ENCODE measurements at regions not wholly inside any gene's neighbourhood (a gene's known extent, or its start where the extent isn't known, plus 50 kb on each side); places are given as distances from the start of the nearest gene placed in this dataset.
"Not testable (repeated sequence)": the region's sequence is repeated elsewhere in the genome, so short reads cannot be mapped to it uniquely, and the experiment has no call there.

GRCh38 chr18:1133541-1133940 lies 228.9 kb downstream of the ADCYAP1 start:
- no peak for DNase-seq (ENCODE audit: low read depth)

DNA sequence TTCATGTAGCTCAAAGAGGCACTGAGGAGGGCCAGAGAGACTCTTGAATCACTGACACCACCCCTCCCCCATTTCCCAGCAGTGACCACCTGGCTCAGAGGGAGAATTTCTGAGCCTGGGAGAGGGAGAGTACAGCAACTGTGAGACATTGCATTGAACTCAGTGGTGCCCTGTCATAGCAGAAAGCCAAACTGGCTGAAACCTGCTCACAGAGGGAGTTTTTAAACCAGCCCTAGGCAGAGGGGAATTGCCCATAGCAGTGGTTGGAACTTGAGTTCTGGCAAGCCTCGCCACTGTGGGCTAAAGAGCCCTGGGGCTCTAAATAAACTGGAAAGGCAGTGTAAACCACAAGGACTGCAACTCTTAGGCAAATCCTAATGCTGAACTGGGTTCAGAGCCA lies 243.1 kb downstream of the ADCYAP1 start:
- DNase-seq (ENCODE audit: low read depth) = no peak

GRCh38 chr18:1149709-1150108 lies 245.0 kb downstream of the ADCYAP1 start:
- no peak for DNase-seq (ENCODE audit: low read depth)

GRCh38 chr18:1150344-1150743 lies 245.7 kb downstream of the ADCYAP1 start:
- no peak for DNase-seq (ENCODE audit: low read depth)

GRCh38 chr18:1152958-1153357 lies 248.3 kb downstream of the ADCYAP1 start:
- DNase-seq (ENCODE audit: low read depth) = not testable (repeated sequence)

- DNase-seq (ENCODE audit: low read depth) = no peak
These were observed 268.9 kb downstream of the ADCYAP1 start for GRCh38 chr18:1173593-1173992.

GRCh38 chr18:1177232-1177631 lies 272.6 kb downstream of the ADCYAP1 start:
- DNase-seq (ENCODE audit: low read depth) = no peak

DNA sequence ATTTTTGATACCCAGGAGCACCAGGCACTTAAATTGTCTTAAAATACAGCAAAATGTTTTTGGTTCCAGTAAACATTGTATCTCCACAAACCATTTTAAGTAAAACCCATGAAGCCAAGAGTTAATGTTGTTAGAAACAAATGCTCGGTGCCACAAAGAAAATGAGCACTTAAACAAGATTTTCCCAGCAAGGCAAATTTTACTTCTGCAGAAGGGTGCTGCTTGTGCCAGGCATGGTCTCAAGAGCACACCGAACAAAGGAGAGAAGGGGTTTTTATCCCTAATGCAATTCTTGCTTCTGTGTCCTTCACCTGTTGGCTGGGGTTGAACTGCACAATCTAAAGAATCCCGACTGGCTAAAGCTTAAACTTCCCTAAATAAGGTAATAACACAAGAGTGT lies 286.7 kb downstream of the ADCYAP1 start:
- no peak for DNase-seq (ENCODE audit: low read depth)

DNA sequence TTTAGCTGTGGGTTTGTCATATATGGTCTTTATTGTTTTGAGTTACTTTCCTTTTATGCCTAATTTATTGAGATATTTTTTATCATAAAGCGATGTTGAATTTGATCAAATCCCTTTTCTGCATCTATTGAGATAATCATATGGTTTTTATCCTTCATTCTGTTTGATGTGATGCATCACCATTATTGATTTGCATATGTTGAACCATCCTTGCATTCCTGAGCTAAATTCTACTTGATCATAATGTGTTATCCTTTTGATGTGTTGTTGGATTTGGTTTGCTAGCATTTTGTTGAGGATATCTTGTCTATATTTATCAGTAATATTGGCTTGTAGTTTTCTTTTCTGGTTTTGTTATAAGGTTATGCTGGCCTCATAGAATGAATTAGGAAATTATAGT lies 308.5 kb downstream of the ADCYAP1 start:
- no peak for DNase-seq (ENCODE audit: low read depth)

GRCh38 chr18:1222880-1223279 lies 318.2 kb downstream of the ADCYAP1 start:
- DNase-seq (ENCODE audit: low read depth) = no peak

- DNase-seq (ENCODE audit: low read depth) = no peak
These were observed 322.4 kb downstream of the ADCYAP1 start for GRCh38 chr18:1227025-1227424.

GRCh38 chr18:1229634-1230033 lies 325.0 kb downstream of the ADCYAP1 start:
- DNase-seq (ENCODE audit: low read depth) = no peak

DNA sequence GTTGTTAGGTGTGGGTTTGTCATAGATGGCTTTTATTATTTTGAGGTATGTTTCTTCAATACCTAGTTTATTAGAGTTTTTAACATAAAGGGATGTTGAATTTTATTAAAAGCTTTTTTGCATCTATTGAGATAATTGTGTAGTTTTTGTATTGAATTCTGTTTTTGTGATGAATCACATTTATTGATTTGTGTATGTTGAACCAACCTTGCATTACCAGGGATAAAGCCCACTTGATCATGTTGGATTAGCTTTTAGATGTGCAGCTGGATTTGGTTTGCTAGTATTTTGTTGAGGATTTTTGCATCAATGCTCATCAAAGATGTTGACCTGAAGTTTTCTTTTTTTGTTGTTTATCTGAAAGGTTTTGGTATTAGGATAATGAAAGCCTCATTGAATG lies 328.2 kb downstream of the ADCYAP1 start:
- no peak for DNase-seq (ENCODE audit: low read depth)

GRCh38 chr18:1240701-1241100 lies 336.0 kb downstream of the ADCYAP1 start:
- DNase-seq (ENCODE audit: low read depth) = no peak

- no peak for DNase-seq (ENCODE audit: low read depth)
These were observed 339.9 kb downstream of the ADCYAP1 start for GRCh38 chr18:1244397-1245122.

DNA sequence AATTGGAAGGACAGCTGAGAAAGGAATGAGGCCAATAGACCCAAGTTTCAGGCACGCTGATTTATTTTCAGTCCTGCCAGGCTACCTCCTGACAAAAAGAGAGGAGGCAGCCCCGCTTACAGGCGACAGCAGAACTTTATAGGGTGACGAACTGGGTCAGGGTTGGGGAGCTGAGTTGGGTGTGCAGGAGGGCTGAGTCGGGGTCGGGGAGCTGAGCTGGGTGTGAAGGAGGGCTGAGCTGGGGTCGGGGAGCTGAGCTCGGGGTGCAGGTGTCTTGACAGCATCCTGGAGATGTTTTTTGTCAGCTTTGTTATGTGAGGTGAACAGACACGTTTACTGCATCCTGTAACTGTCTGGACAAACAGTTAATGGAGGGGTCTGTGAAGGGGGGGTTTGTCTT lies 342.2 kb downstream of the ADCYAP1 start:
- no peak for DNase-seq (ENCODE audit: low read depth)

DNA sequence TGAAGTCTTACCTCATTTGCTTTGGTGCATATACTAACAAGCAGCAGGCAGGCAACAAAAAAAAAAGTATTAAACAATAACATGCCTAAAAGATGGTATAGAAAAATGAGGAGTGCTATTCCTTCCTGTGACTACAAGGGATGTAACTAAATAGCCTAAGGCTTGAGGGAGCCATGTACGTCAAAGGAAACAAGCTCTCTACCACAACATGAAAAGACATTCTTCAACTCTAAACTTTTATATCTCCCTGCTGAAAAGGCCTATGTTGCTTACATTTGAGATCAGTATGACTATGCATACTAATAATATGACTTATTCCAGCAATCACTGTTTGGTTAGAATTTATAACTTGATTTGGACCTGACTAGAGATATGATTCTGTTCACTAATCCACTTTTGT lies 347.9 kb downstream of the ADCYAP1 start:
- DNase-seq (ENCODE audit: low read depth) = no peak

DNA sequence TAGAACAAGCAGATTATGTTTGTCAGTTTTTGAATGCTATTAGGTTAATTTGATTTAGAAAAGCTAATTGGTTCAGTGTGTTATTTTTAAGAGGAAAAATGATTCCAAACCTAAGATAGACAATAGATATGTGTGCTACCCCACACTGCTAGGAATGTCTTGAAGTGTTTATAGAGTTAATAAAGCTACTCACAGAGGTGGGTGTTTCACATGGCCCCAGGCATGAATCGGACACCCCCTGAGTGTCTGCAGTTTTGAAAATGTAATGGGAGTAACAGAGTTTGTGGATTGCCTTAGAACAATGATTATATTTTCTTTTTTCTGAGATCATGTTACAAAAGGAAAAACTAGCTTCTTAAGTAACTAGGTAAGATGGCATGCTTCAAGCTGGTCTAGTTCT lies 348.3 kb downstream of the ADCYAP1 start:
- DNase-seq (ENCODE audit: low read depth) = no peak

DNA sequence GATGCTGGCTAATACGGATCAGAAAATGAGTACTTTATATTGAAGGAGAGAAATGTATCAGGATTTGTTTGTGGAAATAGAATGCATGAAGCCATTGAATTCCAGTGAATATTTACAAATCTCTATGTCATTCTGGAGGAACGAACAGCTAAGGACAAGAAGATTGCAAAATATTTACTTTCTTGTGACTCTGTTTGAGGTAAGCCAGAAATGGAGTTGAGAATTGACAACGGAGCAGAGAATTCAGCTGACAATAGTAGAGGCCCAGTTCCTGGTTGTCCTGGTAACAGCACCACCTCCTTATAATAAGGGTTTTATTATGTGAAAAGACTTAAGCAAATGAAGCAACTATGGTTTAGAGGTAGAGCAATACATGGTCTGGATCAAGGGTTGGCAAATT lies 349.2 kb downstream of the ADCYAP1 start:
- no peak for DNase-seq (ENCODE audit: low read depth)

- DNase-seq (ENCODE audit: low read depth) = no peak
These were observed 356.4 kb downstream of the ADCYAP1 start for GRCh38 chr18:1261054-1261453.

- no peak for DNase-seq (ENCODE audit: low read depth)
These were observed 362.4 kb downstream of the ADCYAP1 start for GRCh38 chr18:1267021-1267420.

GRCh38 chr18:1270081-1270480 lies 365.4 kb downstream of the ADCYAP1 start:
- DNase-seq (ENCODE audit: low read depth) = no peak

GRCh38 chr18:1273469-1273868 lies 368.8 kb downstream of the ADCYAP1 start:
- no peak for DNase-seq (ENCODE audit: low read depth)

DNA sequence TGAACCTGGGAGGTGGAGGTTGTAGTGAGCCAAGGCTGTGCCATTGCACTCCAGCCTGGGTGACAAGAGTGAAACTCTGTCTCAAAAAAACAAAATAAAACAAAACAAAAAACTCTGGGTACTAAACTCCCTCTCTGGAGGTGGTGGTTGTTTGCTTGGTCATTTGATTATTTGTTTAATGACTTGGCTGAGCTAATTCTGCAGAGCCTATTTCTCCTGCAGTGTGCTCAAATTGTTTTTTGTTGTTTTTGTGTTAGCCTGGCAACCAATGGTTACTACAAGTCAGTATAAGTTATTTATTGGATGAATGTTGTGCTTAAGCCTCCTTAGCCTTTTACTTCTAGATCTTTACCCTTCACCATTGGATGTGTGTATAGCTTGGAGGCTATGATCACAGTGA lies 387.5 kb downstream of the ADCYAP1 start:
- no peak for DNase-seq (ENCODE audit: low read depth)

GRCh38 chr18:1294229-1294628 lies 389.6 kb downstream of the ADCYAP1 start:
- DNase-seq (ENCODE audit: low read depth) = no peak
